22Rv1 (cell line): ENCODE measurements at regions not wholly inside any gene's neighbourhood (a gene's known extent, or its start where the extent isn't known, plus 50 kb on each side); places are given as distances from the start of the nearest gene placed in this dataset.

Experiments used
- ZFX ChIP-seq: fragments of 450-650 bp; IDR thresholded peaks from 2 replicates; pipeline ENCODE4 v1.6.1; 2017; ENCODE audit warnings: antibody characterized with exemption, borderline replicate concordance
- TF ChIP-seq, protein P1 (sequence below): fragments of 450-650 bp; IDR thresholded peaks from 2 replicates; pipeline ENCODE4 v1.5.1; 2017; ENCODE audit warnings: mild to moderate bottlenecking

DNA sequence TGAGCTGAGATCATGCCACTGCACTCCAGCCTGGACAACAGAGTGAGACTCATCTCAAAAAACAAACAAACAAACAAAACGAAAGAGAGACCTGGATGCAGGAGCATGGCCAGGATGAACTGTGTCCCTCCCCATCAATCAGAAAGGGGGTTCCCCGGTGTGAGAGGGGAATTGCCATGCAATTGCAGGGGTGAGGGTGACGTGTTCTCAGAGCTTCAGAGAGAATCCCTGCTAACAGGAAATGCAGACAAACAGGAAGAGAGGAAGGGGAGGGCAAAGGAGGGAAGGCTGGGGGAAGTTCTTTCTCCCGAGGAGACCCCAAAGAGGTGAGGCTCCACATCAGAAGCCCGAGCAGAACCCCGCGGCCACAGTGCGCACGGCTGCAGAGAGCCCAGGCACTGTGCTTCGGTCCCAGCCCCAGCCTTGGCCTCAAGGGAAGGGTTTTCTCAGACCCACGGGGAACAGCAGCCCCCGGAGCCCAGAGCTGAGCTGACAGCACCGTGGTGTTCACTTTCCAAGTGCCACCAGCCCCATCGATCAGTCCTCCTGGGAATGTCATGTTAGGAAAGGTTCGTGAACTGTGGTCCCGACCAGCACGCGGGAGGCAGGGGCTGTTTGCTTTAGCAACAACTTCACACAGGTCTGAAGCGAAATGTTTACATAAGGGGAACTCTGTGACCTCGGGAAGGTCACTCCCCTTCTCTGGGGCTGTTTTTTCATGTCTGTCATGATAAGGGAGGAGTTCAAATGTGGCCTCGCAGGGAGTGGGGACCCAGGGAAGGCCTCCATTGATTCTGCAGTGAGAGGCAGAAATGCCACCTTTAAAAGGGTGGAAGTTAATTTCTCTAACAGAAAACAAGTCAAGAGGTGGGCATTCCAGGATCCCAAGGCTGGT is 108.0 kb upstream of the ANO1 start:
- TF ChIP-seq, protein P1, sequence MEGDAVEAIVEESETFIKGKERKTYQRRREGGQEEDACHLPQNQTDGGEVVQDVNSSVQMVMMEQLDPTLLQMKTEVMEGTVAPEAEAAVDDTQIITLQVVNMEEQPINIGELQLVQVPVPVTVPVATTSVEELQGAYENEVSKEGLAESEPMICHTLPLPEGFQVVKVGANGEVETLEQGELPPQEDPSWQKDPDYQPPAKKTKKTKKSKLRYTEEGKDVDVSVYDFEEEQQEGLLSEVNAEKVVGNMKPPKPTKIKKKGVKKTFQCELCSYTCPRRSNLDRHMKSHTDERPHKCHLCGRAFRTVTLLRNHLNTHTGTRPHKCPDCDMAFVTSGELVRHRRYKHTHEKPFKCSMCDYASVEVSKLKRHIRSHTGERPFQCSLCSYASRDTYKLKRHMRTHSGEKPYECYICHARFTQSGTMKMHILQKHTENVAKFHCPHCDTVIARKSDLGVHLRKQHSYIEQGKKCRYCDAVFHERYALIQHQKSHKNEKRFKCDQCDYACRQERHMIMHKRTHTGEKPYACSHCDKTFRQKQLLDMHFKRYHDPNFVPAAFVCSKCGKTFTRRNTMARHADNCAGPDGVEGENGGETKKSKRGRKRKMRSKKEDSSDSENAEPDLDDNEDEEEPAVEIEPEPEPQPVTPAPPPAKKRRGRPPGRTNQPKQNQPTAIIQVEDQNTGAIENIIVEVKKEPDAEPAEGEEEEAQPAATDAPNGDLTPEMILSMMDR: no peak
- TF ChIP-seq ZFX: no peak
